SW480 (cell line): ENCODE measurements at regions not wholly inside any gene's neighbourhood (a gene's known extent, or its start where the extent isn't known, plus 50 kb on each side); places are given as distances from the start of the nearest gene placed in this dataset.
"Not testable (repeated sequence)": the region's sequence is repeated elsewhere in the genome, so short reads cannot be mapped to it uniquely, and the experiment has no call there.

ENCODE experiments used
- DNase-seq: peaks from one replicate; pipeline ENCODE4 v3.0.0-alpha.2; 2016; ENCODE audit warnings: low spot score

DNA sequence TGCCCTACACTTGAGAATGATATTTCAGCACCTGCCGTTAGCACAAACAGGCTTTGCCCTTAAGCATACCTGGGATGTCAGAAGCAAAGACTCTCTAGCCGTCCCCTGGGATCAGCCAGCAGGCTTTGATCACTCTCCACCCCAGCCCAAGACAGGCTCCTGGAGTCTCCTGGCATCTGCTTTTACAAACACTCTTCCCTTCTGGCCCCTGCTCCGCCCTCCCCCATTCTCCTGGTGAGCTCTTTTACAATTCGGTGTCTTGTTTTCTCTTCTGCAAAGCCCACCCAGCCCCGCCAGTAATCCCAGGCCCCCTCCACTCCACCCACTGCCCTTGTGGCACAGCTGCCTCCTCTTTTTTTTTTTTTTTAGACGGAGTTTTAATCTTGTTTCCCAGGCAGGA is 50.4 kb downstream of the KATNIP start:
- DNase-seq: no peak

DNA sequence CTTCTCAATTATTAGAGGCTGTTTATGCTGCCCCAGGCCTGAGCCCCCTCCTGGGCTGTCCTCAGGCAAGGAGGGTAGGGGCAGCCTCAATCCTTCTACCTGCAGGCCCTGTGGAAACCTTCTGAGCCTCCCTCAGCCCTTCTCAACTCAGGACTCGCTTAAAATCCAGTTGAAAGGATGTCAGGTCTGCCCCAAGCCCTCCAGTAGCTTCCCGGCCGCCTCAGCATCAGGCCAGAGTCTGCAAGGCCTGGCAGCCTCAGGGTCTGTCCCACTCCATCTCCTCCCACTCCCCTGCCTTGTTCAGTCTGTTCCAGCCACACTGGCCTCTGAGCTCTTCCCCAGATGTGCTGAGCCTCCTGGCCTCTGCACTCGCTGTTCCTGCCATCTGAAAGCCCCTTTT is 52.2 kb downstream of the KATNIP start:
- DNase-seq: no peak

DNA sequence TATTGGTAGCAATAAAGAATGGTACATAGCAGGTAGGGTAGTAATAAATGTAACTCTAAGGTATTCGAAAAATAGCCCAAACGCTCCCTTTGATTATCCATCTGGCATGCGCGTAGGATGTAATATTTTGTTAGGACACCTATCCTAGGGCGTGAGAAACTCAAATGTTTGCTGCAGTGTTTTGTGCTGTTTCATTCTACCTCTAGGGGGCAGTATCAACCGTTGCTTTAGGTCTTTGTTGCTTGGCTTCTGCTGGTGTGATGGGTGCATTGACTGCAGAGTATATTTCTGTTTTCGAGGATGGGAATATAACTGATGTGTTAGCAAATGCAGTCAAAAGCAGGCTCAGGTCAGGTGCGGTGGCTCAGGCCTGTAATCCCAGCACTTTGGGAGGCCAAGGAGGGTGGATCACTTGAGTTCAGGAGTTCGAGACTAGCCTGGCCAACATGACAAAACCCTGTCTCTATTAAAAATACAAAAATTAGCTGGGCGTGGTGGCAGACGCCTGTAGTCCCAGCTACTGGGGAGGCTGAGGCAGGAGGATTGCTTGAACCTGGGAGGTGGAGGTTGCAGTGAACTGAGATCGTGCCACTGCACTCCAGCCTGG is 55.7 kb downstream of the KATNIP start:
- DNase-seq: peak; percentile 10

DNA sequence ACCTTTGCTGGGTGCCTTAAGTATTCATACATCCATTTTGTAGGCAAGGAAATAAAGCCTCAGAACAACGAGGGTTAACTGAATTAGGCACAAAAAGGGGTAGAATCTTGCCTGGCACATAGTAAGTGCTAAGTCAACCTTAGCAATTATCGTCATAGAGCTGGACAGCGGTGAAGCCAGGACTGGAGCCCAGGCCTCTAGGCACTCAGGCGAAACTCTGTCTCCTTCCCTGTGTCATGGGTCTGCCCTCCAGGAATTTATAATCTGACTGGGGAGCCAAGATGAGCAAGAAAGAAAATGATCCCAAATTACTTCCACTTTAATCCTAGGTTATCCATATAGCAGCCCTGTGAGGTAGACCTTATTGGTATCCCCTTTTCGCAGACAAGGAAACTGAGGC is 61.4 kb downstream of the KATNIP start:
- no peak for DNase-seq

DNA sequence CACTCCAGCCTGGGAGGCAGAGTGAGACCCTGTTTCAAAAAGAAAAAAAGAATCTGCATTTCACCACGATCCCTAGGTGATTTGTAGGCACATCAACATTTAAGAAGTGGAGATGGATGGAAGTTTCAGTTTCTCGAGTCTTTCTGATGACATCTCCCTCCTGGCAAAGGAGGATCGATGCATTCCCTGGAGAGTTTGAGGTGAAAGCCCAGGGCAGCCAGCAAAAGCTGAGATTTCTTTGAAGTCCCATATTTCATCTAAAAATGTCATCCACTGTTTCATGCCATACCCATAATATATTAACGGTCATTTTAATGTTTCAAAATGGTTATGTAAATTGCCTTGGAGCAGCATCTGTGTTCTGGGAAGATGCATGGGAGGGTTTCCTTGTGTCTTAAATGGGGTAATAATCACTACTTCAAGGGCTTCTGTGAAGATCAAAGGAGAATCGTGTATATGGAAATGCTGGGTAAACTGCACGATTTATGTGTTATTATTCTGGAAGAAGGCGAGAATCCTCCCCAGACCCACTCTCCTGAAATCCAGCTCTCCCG is 63.4 kb downstream of the KATNIP start:
- no peak for DNase-seq

DNA sequence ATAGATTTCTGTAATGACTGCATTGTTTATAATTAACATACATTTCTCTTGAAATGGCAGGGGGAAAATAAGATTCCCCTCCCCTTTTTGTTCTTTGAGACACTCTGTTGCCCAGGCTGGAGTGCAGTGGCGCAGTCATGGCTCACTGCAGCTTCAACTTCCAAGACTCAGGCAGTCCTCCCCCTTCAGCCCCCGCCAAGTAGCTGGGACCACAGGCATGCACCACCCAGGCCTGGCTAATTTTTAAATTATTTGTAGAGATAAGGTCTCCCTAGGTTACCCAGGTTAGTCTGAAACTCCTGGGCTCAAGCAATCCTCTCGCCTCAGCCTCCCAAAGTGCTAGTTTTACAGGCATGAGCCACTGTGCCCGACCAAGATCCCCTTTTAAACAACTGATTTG is 67.7 kb downstream of the KATNIP start:
- DNase-seq: no peak

DNA sequence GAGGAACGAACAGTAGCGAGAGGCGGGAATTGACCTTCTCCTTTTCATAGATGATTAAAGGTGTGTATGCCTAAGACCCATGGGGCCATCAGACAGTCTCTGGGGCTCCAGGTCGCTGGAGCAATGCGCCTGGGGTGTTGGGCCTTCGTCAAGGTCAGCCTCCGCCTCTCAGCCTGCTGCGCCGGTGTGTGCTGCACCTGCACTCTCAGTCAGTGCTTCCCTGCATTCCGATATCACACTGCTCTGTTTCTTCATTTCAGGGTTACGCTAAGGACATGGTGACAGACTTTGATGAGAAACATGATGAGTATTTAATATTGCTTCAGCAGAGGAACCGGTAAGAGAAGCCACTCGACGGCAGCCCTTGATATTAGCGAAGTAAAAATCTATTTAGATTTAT is 68.2 kb downstream of the KATNIP start:
- no peak for DNase-seq

DNA sequence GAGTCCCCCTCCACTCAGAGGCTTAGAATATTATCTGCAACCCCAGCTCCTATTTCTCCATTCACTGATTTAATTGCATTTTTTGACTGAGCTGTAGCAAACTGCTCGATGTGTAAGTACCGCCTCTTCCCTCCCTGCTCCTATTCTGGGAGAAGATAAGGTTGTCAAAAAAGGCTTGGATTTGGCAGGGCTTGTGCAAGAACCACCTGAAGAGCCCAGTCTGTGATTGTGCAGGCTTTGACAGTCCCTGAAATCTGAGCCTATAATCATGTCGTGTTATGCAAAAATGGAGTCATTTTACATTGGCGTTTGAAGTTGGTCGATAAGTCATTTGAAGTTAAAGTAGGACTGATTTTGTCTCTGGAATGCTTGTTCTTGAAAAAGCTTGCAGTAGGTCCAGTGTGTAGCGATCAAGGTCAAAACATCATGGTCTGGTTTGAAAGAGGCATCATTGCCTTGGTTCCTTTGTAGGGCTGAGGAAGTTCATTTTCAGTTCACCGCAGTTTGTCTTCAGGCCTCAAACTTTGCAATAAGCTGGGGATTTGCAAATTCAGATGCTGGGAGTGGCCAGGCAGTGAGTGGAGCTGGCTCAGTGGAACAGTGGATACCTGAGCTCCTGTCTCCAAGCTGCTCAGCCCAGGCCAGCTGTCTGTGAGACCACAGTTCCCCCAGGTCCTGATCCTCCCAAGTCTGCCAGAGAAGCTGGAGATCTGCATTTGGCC is 68.8 kb downstream of the KATNIP start:
- no peak for DNase-seq

DNA sequence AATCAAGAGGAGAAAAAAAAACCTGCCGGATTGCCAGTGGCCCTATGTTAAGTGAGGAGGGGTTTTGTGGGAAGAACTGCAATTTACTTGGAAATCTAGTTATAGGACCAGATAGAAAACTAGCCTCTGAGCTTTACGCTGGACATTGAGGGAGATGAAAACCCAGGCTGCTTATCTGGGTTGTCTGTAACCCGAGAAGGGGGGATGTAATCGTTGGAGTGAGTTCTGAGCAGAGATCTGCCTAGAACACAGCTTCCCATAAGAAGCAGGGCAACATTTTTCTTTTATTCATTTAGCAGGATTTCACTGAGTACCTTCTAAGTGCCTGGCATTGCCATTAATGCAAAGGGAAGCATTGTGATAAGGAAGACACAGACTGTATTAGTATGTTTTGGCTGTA is 70.6 kb downstream of the KATNIP start:
- DNase-seq: no peak

DNA sequence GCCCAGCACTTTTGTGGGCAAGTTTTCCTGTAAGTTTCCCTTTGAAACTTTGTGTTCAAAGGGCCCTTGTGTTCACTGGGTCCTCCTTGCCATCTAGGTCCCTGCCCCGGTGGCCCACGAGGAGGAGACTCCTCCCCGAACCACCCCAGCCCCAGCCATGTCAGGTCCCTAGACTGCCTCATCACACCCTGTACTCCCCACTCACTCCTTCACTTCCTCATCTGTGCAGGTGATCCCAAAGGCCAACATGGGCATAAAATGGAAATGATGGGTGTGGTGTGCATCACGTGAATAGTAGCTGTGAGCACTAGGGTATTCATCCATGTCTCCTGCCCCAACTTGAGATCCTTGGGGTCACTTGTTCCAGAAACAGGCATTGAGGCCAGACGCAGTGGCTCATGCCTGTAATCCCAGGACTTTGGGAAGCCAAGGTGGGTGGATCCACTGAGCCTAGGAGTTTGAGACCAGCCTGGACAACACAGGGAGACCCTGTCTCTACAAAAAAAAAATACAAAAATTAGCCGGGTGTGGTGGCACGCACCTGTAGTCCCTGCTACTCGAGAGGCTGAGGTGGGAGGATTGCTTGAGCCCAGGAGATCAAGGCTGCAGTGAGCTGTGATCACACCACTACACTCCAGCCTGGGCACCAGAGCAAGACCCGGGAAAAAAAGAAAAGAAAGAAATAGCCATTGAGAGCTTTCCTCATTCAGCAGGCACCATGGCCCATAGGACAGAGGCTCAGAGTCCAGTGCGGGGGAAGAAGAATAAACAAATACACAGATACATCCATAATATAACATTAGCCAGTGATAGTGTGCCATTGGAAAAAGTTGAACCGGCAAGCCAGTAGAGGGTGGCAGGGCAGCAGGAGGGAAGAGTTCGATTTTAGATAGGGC is 74.5 kb downstream of the KATNIP start:
- DNase-seq: no peak

DNA sequence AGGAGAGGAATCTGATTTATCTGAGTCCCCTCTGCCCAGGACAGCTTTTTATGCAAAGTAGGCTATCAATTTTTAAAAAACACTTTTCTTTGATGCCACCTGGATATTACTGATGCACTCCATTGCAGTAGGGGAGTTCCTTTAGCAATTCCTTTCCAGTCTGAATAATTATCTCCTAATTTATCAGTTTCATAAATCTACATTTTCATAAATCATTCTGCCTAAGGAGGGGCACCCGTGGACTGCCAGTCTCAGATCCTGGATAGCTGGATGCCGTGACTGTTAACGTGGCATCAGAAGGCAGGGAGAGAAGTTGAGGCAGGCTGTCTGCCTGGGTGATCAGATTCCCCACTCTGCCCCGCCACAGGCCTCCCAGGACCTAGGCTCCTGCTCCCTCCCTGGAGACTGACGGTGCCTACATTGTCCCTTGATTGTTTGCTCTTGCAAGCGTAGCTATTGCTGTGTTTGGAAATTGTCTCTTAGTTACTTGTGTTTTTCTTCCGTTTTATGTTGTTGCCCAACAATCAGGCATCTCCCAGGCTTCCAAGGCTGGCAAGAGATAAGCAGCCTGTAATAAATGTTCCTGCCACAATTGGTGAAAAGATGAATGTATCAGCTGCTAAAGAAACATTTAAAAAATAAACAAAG is 75.2 kb downstream of the KATNIP start:
- DNase-seq: no peak

DNA sequence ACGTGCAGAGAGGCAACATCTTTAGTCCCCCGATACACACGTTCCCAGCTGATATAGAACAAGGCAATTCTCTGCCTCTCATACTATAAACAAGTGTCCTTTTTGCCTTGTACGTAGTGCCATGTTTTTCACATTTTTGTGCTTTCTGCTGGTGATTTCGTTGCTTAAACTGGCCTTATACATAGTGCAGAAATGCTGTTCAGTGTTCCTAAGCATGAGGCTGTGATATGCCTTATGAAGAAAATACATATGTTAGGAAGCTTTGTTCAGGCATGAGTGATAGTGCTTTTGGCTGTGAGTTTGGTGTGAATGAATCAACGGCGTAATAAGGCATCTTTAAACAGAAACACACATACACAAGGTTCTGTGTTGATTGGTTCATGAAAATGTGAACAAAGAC is 77.2 kb downstream of the KATNIP start:
- no peak for DNase-seq

DNA sequence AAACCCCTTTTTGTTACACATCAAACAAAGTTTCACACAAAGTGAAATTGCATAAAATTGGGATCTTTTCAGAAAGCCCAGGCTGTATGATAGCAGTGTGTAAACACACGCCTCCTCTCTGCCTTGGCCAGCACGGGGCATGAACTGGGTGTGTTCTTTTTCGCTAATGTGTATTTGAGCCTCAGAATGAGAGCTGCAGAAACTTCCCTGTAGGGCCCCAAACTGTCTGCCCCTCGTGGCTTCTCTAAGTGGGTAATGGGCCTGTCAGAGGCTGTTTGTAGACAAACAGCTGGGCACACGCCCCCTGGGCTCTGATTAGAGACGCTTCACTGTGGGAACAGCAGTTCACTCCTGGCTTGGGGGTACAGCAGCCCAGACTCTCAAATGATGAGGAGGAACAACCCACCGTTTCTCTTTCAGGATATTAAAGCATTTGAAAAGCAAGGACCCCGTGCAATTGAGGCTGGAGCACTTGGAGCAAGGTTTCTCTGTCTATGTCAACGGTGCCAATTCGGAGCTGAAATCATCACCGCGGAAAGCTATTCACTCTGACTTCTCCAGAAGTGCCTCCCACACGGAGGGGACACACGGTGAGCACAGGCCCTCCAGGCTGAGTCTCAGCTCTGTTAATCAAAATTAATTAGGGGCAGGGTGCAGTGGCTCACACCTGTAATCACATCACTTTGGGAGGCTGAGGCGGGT is 78.4 kb downstream of the KATNIP start:
- DNase-seq: no peak

DNA sequence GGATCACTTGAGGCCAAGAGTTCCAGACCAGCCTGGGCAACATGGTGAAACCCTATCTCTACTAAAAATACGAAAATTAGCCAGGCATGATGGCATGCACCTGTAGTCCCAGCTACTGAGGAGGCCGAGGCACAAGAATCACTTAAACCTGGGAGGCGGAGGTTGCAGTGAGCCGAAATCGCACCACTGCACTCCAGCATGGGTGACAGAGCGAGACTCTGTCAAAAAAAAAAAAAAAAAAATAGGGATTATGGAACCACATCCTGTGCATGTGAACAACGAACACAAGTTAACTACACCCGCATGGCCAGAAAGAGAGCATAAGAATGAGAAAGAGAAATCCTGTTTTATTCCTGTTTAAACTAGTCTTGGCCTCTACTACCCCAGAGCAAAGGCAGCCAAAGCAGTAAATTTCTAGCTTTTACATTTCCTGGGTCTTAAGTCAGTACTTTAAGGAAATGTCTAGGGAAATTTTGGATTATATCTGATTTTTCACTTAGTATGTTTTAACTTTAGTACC is 79.1 kb downstream of the KATNIP start:
- DNase-seq: not testable (repeated sequence)

DNA sequence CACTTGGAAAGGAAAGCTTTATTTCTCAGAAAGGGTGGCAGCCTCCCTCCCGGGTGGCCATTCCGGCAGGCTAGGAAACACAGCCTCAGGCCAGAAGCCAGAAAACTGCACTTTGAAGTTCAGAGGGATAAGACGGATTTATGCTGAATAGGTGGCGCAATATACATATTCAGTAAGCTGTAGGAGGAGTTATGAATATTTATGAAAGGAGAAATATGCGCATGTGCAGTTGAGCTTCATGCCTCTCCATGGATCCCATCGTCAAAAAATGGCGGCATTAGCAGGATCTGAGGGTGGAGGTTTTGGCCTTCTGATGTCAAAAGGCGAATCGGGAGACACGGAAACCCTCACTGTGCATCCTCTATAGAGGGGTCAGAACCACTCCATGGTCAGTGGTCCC is 82.3 kb downstream of the KATNIP start:
- no peak for DNase-seq

DNA sequence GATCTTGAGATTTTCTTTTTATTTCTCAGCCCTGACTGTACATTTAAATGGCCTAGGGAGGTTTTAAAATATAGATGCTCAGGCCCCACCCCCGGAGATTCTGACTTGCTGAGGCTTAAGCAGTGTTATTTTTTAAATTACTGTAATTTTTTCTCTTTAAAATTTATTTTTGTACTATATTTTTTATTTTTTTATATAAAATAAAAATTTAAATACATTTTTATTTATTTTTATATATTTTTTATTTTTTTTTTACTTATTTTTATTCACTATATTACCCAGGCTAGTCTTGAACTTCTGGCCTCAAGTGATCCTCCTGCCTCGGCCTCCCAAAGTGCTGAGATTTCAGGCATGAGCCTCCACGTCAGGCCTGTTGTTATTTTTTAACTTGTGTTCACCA is 83.3 kb downstream of the KATNIP start:
- DNase-seq: no peak

DNA sequence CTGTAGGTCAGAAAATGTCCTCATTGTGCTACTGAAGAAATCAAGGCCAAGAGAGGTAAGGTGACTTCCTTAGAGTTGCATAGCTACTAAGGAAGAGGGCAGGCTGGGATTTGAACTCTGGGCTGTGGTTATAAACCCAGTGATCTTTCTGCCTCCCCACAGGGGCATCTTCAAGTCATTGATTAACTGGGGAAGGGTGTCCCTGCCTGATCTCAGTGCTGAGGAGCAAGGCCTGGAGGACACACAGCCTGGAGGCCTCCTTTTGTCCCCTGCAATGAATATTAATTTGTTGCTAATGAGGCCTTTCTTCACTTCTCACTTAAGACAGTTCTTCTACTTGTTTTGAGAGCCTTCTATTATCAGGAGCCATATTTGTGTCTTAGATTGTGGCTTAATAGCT is 83.8 kb downstream of the KATNIP start:
- no peak for DNase-seq

DNA sequence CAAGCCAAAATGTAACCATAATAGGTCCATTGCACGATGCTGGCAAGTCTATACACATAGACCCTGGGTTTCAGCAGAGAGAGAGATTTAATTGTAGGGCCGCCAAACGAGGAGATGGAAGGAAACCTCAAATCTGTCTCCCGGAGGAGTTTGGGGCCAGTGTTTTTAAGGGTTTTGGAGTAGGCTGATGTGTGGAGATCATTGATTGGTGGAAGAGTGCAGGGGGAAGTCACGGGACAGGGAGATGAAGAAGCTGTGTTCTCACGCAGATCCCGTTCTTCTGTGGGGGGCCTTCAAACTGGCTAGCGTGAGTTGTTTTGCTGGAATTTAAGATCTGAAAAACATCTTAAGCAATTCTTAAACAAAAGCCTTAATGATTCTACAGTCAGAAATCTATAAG is 84.8 kb downstream of the KATNIP start:
- no peak for DNase-seq

DNA sequence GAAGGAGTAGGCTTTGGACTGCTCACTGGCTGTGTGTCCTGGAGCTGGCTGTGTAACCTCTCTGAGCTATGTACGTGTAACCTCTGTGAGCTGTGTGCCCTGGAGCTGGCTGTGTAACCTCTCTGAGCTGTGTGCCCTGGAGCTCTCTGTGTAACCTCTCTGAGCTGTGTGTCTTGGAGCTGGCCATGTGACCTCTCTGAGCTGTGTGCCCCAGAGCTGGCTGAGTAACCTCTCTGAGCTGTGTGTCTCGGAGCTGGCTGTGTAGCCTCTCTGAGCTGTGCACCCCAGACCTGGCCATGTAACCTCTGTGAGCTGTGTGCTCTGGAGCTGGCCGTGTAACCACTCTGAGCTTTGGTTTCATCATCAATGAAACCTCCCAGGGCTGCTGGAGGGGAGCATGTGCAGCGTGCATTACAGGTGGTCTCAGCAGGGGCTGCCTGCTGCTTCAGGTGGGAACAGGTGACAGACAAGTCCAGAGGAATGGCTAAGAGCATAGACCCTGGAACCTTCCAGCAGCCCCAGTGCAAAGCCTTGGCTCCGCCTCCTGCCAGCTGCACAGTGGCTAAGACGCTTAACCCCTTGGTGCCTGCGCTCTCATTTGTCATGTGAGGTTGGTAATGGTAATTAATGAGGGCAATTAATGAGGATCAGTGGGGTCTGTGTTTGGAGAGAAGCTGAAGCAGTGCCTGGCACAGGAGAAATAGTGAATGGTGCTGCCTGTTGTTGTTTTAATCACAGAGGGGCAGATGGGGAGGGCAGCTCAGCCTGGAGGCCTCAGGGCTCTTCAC is 86.7 kb downstream of the KATNIP start:
- no peak for DNase-seq

DNA sequence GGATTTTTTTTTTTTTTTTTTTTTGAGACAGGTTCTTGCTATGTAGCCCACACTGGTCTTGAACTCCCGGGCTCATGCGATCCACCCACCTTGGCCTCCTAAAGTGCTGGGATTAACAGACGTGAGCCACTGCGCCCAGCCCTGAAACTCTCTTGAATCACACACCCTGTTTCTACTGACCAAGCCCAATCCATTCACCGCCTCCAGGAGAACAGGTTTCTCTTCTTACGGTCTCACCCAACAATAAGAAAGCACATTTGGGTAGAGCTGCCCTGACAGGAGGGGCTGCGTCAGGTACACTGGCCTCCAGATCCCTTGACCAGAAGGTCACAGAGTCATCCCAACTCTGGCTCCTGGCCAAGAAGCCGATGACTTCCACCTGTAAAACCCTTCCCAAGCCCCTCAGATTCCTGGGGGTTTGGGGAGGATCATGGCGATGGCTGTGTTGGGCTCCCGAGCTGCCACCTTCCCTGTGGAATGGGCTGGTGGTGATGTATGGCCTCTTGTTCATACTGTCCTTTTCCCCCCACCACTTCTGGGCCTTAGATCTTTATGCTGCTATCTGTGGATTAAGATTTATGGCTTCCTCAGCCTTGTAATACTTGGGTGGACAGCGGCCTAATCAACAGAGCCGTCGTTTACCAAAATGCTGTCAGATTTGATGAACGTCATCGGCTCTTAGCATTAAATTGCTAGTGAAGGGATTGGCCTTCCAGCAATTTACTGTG is 89.1 kb downstream of the KATNIP start:
- DNase-seq: no peak
